Activated B cell treated with CpG ODN at 0.5 μM for 24 hours (primary cell): ENCODE measurements at regions not wholly inside any gene's neighbourhood (a gene's known extent, or its start where the extent isn't known, plus 50 kb on each side); places are given as distances from the start of the nearest gene placed in this dataset.

ENCODE experiments used
- ATAC-seq: fragments of 200-7000 bp; cut with Tn5 transposase; one replicate; pipeline ENCODE4 v1.10.0; 2021; ENCODE audit warnings: low read depth, mild to moderate bottlenecking, moderate library complexity
- CTCF ChIA-PET: fragments of 350-600 bp; sonication (Branson Sonifier 250); formaldehyde crosslinking; loops from one replicate; lab custom pipeline; 2021; ENCODE audit warnings: antibody characterized with exemption; lab: Charles Lee
- POLR2A ChIA-PET: fragments of 350-600 bp; sonication (Branson Sonifier 250); formaldehyde crosslinking; loops from one replicate; lab custom pipeline; 2021; ENCODE audit warnings: antibody characterized with exemption; lab: Charles Lee
- DNase-seq: peaks from one replicate; pipeline ENCODE4 v3.0.0; 2022
- H3K27ac Mint-ChIP-seq: one replicate; pipeline ENCODE4 v1.8.0; 2020; ENCODE audit warnings: mixed read lengths
- H3K27me3 Mint-ChIP-seq: one replicate; pipeline ENCODE4 v1.8.0; 2021; ENCODE audit warnings: mixed read lengths
- H3K36me3 Mint-ChIP-seq: one replicate; pipeline ENCODE4 v1.8.0; 2021; ENCODE audit warnings: low read depth, mixed read lengths
- H3K4me1 Mint-ChIP-seq: one replicate; pipeline ENCODE4 v1.8.0; 2021; ENCODE audit warnings: mixed read lengths
- H3K4me3 Mint-ChIP-seq: one replicate; pipeline ENCODE4 v1.8.0; 2020; ENCODE audit warnings: mild to moderate bottlenecking, mixed read lengths
- H3K9me3 Mint-ChIP-seq: one replicate; pipeline ENCODE4 v1.8.0; 2020; ENCODE audit warnings: mixed read lengths
- CTCF ChIP-seq: fragments of 200-600 bp; IDR thresholded peaks from one replicate; pipeline ENCODE4 v1.8.0; 2022; ENCODE audit warnings: antibody characterized with exemption, mild to moderate bottlenecking
- intact Hi-C: fragments of 100-400 bp; cut with micrococcal nuclease; formaldehyde crosslinking; loops from one replicate; pipeline ENCODE4 v1.15.1; 2024

DNA sequence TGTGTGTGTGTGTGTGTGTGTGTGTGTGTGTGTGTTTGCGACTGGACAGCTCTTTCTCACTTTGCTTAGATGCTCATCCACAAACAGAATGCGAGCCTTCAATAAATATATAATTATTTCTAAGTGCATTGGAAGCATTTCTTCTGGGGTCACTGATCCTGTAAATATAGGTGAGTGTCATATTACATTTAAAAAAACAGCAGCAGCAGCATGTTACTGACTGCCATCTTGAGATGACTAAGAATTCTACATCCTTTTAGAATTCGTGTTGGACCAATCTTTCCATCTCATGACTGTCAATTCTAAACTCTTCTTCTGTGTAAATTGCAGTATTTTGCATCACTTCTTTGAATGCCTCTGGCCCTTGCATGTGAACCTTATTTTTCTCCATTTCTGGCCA is 238.0 kb upstream of the DDI1 start:
- H3K36me3 Mint-ChIP-seq: no peaks in the 10 kb centered on the region
- POLR2A ChIA-PET: no interaction called here
- DNase-seq (no peak), ATAC-seq (no peak)
- intact Hi-C loops: no loop called here
- no peaks in the 10 kb centered on the region for H3K4me1 Mint-ChIP-seq
- no peaks in the 10 kb centered on the region for H3K27me3 Mint-ChIP-seq
- H3K9me3 Mint-ChIP-seq: no peaks in the 10 kb centered on the region
- TF ChIP-seq CTCF: no peak
- H3K27ac Mint-ChIP-seq: no peak overlapping the region
- CTCF ChIA-PET: no interaction called here
- H3K4me3 Mint-ChIP-seq: no peak overlapping the region

DNA sequence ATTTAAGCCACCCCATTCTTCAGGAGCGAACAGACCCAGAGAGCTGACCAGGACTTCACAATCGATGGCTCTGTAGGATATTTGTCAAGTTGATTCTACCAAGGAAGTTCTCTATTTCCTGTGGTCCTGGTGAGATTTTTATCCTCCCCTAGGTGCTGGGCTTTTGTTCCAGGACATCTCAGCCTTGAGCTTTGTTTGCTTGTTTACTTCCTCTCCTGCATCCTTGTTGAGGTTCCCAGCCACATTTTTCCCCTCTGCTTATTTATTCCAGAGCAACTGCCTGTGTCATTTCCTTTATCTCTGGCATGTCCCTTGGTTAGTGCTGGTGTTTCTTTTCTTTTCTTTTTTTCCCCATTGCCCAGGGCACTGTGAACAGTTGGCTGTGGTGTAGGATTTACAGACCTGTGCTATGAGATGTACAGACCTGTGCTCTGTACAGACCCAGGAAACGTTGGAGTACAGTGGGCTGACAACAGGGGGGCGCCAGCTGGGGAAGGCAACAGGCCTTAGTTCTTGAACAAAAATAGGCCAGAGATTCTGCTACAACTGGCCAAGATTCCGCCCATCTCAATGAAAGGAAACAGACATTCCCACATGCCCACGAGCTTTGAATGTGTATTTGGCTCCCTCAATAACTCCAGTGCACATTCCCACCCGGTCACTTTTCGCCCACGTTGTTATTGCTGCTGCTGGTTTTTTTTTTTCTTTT is 235.9 kb upstream of the DDI1 start:
- H3K36me3 Mint-ChIP-seq: no peaks in the 10 kb centered on the region
- ChIA-PET CTCF (no interaction called here), POLR2A (no interaction called here)
- ATAC-seq: no peak
- intact Hi-C loops: no loop called here
- no peaks in the 10 kb centered on the region for H3K27me3 Mint-ChIP-seq
- H3K27ac Mint-ChIP-seq: no peak overlapping the region
- TF ChIP-seq CTCF: no peak
- H3K9me3 Mint-ChIP-seq: no peaks in the 10 kb centered on the region
- no peaks in the 10 kb centered on the region for H3K4me1 Mint-ChIP-seq
- H3K4me3 Mint-ChIP-seq: no peak overlapping the region
- DNase-seq: no peak

GRCh38 chr11:103803062-103803461 is 233.4 kb upstream of the DDI1 start:
- Mint-ChIP-seq H3K4me1 (no peaks in the 10 kb centered on the region), H3K4me3 (no peak overlapping the region), H3K9me3 (no peaks in the 10 kb centered on the region), H3K36me3 (no peaks in the 10 kb centered on the region), H3K27ac (no peak overlapping the region), H3K27me3 (no peaks in the 10 kb centered on the region)
- no peak for TF ChIP-seq CTCF
- intact Hi-C loops: no loop called here
- CTCF ChIA-PET: no interaction called here
- ATAC-seq (no peak), DNase-seq (no peak)
- POLR2A ChIA-PET: no interaction called here

DNA sequence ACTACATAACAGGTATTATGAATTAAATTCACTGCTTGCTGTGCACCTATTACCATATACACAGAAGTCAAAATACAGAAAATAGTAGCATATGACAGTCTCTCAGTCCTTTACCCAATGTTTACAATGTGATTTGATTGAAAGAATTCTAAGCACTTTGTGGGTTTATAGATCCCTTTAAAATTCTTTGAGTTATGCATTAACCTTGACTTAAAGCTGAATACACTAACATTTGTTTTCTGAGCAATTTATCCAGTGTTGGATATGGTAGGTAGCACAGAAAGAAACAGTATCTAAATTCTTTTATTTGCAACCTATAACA is 230.8 kb upstream of the DDI1 start:
- H3K9me3 Mint-ChIP-seq: no peaks in the 10 kb centered on the region
- no peak for ATAC-seq
- intact Hi-C loops: no loop called here
- ChIA-PET CTCF (no interaction called here), POLR2A (no interaction called here)
- DNase-seq: no peak
- no peak for TF ChIP-seq CTCF
- H3K27ac Mint-ChIP-seq: no peak overlapping the region
- H3K27me3 Mint-ChIP-seq: no peaks in the 10 kb centered on the region
- no peak overlapping the region for H3K4me3 Mint-ChIP-seq
- no peaks in the 10 kb centered on the region for H3K36me3 Mint-ChIP-seq
- no peaks in the 10 kb centered on the region for H3K4me1 Mint-ChIP-seq

GRCh38 chr11:103806130-103806895 is 230.1 kb upstream of the DDI1 start:
- H3K4me3 Mint-ChIP-seq: no peak overlapping the region
- no peak for ATAC-seq
- H3K36me3 Mint-ChIP-seq: no peaks in the 10 kb centered on the region
- CTCF ChIA-PET: no interaction called here
- no peaks in the 10 kb centered on the region for H3K27me3 Mint-ChIP-seq
- H3K4me1 Mint-ChIP-seq: no peaks in the 10 kb centered on the region
- no peak for DNase-seq
- intact Hi-C loops: no loop called here
- no peaks in the 10 kb centered on the region for H3K9me3 Mint-ChIP-seq
- POLR2A ChIA-PET: no interaction called here
- H3K27ac Mint-ChIP-seq: no peak overlapping the region
- TF ChIP-seq CTCF: no peak
